Activated CD4-positive, alpha-beta T cell treated with anti-CD3 and anti-CD28 coated beads, Interleukin-2, Interleukin-4, amounts not matched to agents 100 ng/mL and 50 ng/mL, durations not matched to agents 16 hours and 8 hours (primary cell): ENCODE measurements at regions not wholly inside any gene's neighbourhood (a gene's known extent, or its start where the extent isn't known, plus 50 kb on each side); places are given as distances from the start of the nearest gene placed in this dataset.

Source experiments
- DNase-seq: peaks from one replicate; pipeline ENCODE4 v3.0.0-alpha.2; 2020; ENCODE audit warnings: low spot score

DNA sequence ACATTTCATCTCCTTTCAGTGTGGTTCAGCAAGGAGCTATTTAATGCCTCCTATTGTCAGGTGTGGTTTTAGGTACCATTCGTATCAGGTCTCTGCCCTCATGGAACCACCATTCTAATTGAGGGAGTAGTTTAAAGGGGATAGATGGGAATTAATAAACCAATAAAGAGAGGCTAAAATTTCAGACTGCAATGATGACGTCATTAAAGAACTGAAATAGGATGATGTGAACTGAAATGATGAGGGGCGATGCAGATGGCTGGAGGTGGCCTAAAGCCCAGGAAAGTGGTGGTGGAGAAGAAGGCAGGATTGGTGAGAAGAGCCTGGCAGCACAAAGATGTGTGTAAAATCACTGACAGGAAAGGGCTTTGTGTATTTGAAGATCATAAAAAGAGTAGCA is 148.9 kb upstream of the RBFOX1 start:
- no peak for DNase-seq

DNA sequence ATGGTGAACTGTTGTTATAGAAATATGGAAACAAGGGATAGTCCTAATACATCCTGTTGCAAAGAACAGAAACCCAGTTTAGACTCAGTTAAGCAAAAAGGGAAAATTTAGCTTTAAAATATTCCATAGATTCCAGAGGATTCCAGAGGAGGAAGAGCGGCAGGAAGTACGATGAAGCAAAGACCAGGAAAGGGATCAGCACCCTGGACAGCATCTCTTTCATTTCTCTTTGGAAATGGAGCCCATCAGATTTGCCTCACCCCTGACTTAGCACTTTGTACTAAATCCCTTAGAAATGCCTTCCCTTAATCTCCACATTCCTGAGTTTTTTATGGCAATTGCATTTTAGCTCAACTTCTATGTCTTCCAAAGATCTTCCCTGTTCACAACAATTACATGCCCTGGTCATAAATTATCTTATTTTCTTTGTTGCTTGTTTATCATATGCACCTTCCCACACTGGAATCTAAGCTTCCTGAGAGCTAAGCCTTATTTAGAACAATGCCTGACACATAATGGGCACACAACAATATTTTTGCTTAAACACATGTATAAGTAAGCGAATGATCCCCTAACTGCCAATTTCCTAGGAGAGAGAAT is 150.0 kb upstream of the RBFOX1 start:
- no peak for DNase-seq

DNA sequence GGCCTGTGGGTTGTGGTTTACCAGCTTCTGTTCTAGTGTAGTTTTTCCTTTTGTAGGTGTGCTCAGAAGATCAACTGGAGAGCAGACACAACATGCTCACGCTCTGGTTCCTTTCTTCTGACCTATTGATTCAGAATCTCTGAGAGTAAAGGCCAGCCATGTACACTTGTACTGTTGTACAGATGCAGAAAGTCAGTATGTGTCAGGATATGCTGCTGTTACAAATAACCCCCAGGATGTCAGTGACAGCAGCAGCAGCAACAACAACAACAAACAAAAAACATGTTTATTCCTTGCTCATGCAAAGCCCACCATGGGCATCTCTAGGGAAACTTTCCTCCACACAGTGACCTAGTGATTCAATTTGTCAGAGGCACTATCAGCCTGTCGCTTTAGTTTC is 154.8 kb upstream of the RBFOX1 start:
- no peak for DNase-seq

DNA sequence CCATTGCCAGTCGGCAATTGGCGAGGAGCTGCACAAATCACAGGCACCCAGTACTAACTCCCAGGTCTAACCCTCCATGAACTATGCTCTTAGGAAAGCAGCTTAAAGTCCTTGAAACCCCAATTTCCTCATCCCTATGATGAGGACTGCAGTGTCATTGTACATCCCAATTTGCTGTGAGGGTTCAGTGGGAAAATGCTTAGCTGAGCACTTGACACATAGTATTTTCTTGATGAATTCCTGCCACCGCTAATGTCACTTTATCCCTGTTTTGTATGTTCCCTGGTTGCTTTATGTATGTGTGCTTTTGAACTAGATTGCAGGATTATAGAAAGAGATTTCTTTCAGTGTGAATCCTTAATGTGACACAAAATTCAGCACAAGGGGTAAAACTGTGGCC is 161.5 kb upstream of the RBFOX1 start:
- no peak for DNase-seq

DNA sequence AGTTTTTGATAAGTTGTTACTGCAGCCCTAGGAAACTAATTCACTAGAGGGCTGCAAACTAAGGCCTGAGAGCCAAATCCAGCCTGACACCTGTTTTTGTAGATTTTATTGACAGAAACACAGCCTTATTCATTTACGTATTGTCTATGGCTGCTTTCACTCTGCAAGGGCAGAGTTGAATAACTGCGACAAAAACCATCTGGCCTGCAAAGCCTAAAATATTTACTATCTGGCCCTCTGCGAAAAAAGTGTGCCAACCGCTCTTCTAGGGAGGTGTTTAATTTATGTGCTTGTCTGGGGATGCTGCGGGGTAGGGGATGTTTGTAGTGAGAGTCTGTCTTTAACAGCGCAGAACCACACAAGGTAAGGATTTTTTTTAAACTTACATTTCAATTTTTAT is 165.0 kb upstream of the RBFOX1 start:
- DNase-seq, result no peak

DNA sequence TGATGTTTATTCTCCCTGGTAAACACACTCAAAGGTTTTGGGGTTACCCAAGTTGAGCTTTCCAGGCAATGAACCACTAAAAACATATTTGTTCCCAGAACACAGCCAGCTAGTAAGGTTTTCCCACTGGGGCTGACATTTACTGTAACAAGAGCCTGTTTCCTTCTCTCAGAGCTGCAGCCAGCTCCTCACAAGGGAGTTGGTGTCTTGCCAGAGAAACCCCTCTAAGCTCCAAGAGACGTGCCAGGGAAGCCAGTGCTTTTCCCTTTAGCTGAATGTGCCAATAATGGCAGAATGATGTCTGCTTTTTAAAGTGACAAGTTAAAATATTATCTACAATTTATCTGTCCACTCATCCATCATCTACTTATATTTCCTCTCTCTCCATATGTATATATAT is 170.8 kb upstream of the RBFOX1 start:
- no peak for DNase-seq

DNA sequence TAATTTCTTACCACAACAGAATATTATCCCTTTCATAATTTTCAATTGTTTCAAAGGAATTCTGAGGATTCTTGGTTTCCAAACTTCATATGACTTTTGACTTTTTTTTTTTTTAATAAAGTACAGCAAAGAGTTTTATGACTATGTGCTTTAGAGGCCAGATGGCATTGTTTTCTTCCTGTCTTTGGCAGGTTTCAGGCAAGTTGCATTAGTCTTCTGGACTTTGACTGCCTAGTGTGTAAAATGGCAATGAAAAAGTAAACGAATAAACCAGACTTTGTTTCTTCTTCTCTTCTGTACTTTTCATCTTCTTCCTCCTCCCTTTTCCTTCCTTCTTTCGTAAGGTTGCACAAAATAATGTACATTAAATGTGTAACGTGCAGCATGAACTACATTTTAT is 172.6 kb upstream of the RBFOX1 start:
- DNase-seq, result no peak

DNA sequence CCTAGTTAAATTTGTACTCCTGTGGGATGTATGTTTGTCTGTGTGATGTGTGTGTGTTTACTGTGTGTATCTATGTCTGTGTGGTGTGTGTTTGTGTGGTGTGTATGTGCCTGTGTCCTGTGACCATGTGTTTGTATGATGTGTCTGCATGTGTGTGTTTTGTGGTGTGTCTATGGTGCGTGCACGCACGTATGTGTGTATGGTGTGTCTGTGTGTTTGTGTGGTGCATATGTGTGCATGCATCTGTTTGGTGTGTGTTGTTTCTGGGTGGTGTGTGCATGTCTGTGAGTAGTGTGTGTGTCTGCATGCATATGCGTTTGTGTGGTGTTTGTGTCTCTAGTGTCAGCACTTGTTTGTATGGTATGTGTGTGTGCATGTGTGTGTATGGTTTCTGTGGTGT is 174.2 kb upstream of the RBFOX1 start:
- no peak for DNase-seq

DNA sequence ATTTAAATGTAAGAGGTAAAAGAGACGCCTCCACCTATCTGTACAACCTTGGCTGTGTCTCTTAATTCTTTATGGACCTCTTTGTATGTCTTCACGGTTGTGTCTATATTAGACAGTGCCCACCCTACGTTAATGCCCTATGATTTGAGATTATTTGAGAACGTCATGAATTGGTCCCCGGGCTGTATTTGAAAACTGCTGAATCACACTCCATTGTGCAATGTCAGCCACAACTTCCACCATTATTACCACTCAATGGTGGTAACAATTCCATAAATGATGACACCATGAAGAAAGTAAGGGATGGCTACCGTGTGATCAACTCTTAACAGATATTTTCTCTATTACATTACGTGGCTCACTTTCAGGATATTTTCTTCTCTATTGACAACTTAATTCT is 182.4 kb upstream of the RBFOX1 start:
- no peak for DNase-seq

DNA sequence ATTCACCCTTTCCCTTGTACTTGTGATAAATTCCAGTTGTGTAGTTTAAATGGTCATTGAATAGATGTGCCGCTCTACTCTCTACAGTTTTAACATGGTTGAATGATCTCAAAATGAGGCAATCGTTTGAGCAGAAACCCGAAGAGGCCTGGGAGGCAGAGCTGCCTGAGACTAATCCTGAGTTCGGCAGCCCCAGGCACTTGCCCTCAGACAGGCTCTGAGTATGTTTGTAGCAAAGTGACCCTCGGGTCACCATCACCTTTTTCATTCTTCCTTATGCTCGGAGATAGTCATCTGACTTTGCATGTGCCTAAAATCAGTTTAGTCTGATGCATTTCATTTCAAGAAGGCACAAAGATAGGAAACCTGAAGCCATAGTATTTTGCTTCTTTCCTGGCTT is 184.0 kb upstream of the RBFOX1 start:
- no peak for DNase-seq

DNA sequence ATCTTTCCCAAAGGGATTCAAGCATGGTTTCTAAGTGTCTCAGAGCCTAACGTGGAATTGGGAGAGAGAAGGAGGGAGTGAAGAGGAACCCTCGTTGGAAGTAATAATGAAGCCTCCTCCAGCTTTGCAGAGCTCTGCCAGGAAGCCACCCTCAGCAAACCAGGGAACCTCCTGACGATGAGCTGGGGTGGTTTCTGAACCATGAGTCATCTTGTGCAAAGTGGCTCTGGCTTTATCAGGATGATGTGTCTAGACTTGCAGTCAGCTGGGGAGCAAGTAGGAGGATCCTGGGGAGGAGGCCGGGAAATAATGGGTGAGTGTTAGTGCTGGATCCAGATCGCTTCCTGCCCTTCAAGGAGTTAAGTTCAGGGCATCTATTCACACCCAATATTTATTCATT is 191.7 kb upstream of the RBFOX1 start:
- DNase-seq, result no peak

DNA sequence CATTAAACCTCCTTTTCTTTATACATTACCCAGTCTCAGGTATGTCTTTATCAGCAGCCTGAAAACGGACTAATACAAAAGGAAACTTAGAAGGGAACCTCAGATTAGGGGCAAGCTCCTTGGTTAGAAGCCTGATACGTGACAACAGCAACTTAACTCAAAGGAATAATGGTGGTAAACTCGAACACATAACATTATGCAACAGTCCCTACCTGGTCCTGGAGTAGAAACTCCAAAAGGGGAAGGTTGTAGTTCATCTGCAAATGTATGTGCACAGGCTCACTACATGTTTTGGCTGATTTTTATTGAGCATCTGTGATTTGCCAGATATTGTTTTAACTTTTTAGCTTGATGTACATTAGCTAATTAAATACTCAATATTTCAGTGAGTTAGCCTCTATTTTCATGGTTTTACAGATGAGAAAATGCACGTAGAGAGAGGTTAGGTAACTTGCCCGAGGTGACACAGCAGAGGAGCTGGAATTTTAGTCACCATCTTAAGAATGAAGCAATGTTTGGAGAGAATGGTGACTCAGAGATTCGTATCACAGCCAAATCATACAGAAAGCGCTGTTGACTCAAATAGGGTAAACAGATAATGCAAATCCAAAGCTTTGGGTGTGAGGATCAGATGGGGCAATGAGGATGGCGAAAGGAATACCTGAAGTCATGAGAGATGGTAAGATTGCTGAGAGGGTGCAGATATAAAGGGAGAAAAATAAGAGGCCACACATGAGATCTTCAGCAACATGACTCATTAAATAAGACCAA is 194.9 kb upstream of the RBFOX1 start:
- no peak for DNase-seq

DNA sequence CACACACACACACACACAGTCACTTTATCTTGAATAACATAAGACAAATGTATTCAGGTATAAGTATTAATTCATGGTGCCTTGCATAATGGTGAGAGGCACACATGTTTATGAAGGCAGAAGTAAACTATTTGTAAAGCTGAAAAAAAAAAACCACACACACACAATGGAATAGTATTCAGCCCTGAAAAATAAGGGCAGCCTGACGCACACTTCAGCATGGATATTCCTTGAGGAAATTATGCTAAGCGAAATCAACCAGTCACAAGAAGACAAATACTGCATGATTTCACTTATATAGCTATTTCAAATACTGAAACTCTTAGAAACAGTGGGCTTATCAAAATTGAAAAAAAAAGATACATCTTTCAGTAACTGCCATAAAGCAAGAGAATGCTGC is 200.2 kb upstream of the RBFOX1 start:
- DNase-seq, result no peak

DNA sequence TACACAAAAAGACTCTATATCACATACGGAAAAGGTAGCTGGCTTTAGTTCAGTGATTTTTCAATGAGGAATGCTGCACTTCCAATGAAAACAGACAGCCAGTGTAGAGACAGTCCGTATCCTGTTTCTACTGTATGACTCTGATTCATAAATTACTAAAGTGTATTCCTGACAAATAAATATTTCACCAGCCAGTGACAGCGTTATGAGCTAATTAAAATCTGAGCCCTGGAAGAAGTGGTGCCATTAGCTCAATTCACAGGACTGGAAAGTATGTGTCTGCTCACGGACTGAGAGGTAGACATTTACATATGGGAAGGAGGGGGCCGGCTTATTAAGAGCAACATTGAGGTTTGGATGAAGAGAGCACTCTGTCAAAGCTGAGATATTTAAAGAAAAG is 207.9 kb upstream of the RBFOX1 start:
- DNase-seq, result no peak

DNA sequence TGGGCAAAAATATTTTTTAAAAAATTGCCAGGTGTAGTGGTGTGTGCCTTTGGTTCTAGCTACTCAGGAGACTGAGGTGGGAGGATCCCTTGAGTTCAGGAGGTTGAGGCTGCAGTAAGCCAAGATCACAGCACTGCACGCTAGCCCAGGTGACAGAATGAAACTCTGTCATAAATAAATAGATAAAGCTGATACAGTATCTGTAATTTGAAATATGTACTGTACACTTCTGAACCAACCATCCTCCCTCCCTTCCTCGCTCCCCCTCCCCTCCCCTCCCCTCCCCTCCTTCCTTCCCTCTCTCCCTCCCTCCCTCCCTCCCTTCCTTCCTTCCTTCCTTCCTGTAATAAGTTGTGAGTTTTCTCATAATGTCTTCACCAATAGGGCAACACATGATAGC is 208.4 kb upstream of the RBFOX1 start:
- DNase-seq, result no peak

DNA sequence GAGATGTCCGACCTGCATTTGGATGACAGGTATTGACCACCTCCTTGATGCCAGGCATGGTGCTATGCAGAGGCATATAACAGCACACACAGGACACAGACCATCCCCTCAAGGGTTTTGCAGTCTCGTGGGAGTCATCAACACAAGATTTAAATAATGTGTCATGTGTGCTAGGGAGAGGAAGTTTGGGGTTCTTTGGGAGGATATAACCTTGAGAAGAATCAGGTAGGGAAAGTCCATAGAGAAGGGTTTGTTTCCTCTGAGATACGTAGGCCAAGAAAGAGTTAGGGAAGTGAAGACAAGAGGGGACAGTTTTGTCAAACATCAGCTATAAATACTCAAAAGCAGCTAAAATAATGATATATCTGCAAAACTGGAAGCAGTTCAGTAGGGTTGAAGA is 215.9 kb upstream of the RBFOX1 start:
- no peak for DNase-seq

DNA sequence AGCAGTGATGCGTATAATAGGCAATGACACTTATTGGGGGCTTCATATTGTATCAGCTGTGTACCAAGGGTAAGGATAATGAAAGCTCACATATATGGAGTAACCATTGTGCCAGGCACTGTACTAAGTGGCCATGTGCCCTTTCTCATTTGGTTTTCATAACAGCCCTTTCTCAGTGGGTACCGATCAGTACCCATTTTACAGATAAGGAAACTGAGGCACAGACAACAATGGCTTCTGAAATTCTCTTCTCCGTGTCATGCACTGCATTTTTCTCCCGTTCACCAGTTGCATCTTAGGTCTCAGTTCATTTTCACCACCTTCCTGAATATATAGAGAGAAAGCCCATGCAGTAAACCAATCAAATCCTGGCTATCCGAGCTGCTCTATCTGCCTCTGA is 216.7 kb upstream of the RBFOX1 start:
- DNase-seq, result no peak

DNA sequence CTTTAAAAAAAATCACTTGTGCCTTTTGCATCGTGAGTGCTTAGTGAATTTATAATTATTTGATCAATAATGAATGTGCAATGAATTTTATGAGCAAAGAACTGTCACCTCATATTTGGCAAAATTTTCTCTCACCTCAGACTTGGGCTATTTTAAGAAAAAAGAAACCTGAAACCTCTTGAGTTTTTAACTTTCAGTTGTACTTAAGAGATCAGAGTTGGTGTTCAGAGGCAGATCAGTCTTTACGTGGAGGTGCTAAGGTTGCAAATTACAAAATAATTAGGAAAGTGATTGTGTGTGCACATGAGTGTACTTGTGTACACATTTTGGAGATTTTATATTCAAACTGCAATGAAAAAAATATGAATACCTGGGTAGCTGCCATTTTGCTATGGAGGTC is 218.7 kb upstream of the RBFOX1 start:
- DNase-seq, result no peak

DNA sequence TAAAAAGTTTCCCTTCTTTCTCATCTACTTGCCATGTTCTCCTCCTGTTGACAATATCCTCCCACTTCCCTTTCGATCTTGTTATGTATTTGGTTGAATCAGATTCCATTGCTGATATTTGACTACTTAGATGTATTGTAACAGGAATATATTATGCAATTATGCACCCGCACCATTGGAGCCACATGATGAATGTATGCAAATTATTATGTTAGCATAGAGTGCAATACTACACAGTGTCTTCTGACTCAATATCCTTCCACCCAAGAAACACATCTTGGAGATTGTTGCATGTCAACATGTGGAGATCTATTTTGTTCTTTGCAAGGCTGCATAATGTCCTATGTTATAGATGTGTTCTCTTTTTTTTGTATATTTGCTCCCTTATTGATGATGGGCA is 219.2 kb upstream of the RBFOX1 start:
- no peak for DNase-seq

DNA sequence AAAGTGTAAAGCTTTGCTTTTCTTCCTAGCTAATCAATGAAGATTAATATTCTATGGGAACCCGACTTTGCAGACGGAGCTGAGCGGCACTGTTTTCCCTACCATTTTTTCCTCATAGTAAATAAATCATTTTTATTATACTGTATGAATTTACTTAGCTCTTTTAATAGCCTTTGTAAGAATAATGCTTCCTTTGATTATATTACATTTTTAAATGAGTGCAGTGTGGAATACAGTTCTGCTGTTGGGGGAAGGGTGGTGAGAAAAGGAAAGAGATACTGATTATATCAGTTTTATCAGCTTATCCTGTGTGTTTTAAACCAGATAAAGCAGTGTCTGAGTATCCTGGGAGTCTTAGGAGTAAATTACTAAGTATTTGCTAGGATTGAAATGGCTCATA is 221.4 kb upstream of the RBFOX1 start:
- DNase-seq, result no peak

DNA sequence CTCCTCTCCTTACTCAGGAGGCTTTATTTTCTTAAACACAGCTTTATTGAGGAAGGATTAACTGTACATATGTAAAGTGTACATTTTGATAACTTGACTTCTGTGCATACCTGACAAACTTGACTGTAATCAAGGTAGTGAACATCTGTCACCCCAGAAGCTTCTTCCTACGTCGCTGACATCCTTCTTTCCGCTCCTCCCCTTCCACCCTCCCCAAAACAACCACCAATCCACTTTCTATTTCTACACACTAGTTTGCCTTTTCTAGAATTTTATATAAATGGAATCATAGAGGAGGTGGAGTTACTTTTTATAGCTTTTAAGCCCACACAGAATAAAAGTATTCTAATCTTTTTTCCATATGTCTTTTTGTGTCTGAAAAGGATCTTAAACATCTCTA is 225.2 kb upstream of the RBFOX1 start:
- no peak for DNase-seq

DNA sequence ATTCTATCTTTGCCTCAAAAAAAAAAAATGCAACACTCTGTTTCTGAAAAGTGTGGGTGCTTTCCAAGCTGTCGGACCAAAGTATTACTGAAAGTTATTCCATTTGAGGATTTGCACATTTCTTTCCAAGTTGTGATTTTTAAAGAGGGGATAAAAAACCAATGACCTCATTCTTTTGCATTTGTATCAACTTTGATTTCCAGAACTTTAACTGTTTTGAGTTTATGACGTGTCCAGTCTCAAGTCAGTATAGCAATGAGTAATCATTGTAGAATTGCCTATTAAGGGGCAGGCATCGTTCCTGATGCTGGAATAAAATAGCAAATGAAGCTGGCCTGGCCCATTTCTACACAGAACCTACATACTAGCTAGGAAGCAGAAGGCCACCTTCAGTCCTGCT is 229.6 kb upstream of the RBFOX1 start:
- DNase-seq, result no peak

DNA sequence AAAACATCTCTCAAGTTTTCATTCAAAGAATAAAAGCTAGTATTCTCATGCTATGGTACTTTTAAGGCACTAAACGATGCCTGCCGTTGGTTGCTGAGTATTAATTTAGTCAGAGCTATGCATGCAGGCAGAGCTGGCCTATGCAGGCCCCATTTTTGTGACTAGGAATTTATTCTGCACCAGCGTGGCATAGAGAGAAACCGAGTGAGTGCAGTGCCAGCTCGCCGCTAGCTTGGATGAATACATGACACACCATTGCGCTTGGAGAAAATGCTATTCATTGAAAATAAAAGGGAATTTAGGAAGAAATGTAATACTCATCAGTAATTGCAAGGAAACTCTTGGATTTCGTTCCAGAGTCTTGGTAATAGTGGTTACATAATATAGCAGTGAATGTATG is 231.6 kb upstream of the RBFOX1 start:
- no peak for DNase-seq

DNA sequence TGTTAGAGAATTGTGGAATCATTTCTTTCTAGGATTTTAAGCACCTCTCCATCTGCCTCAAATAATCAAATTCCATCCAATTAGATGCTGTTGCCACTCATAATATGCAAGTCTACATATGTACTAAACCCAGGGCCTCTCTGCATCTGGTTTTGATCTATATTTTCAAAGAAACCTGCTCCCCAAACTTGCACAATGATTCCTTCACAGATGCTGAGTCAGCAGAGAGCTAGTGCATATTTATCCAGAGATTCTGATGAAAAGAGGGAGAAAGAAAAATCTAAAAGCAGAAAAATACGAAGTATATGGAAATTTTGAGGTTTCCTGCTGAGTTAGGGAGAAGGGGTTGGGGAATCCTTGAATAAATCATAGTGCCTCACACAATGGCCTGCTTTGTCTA is 235.1 kb upstream of the RBFOX1 start:
- no peak for DNase-seq
